Neuronal stem cell (in vitro differentiated cells): ENCODE measurements at regions not wholly inside any gene's neighbourhood (a gene's known extent, or its start where the extent isn't known, plus 50 kb on each side); places are given as distances from the start of the nearest gene placed in this dataset.

Source experiments
- DNase-seq: peaks from one replicate; pipeline ENCODE4 v3.0.0-alpha.2; 2013; ENCODE audit warnings: low spot score
- H2AFZ ChIP-seq: one replicate; pipeline ENCODE4 v1.6.1; 2013; ENCODE audit warnings: mild to moderate bottlenecking, low read length, inconsistent platforms
- H2AK5ac ChIP-seq: 2 replicates; pipeline ENCODE4 v1.6.1; 2013; ENCODE audit warnings: low read depth, mild to moderate bottlenecking, inconsistent platforms, low read length, moderate library complexity, mixed read lengths
- H2BK120ac ChIP-seq: 2 replicates; pipeline ENCODE4 v1.6.1; 2013; ENCODE audit warnings: low read depth, mild to moderate bottlenecking, inconsistent platforms, low read length, moderate library complexity, mixed read lengths
- H2BK12ac ChIP-seq: one replicate; pipeline ENCODE4 v1.6.1; 2013; ENCODE audit warnings: low read length, inconsistent platforms
- H2BK15ac ChIP-seq: 2 replicates; pipeline ENCODE4 v1.6.1; 2013; ENCODE audit warnings: mild to moderate bottlenecking, low read length, inconsistent platforms, mixed read lengths
- H2BK5ac ChIP-seq: one replicate; pipeline ENCODE4 v1.6.1; 2013; ENCODE audit warnings: inconsistent platforms, mild to moderate bottlenecking, low read length, moderate library complexity
- H3K14ac ChIP-seq: one replicate; pipeline ENCODE4 v1.6.1; 2013; ENCODE audit warnings: low read length, inconsistent platforms
- H3K18ac ChIP-seq: 2 replicates; pipeline ENCODE4 v1.6.1; 2013; ENCODE audit warnings: low read length, inconsistent platforms
- H3K23ac ChIP-seq: 2 replicates; pipeline ENCODE4 v1.6.1; 2013; ENCODE audit warnings: low read depth, mild to moderate bottlenecking, mixed read lengths, low read length, inconsistent platforms; ENCODE audit not compliant: poor library complexity
- H3K27ac ChIP-seq: replicated peaks from 3 replicates; pipeline ENCODE4 v1.5.1; 2013; ENCODE audit warnings: low read length, inconsistent platforms
- H3K27me3 ChIP-seq, 3 experiments: 2 replicates each; pipeline ENCODE4 v1.6.1; 2013; ENCODE audit warnings: low read length in 3 of 3, mild to moderate bottlenecking in 2 of 3, inconsistent platforms in 1 of 3, low read depth in 1 of 3, mixed read lengths in 1 of 3, moderate library complexity in 1 of 3; ENCODE audit not compliant: control insufficient read depth in 3 of 3, insufficient read depth in 3 of 3
- H3K36me3 ChIP-seq, 2 donors: replicated peaks in 1 of 2; 2 replicates each; pipeline ENCODE4 v1.6.1; 2013; ENCODE audit warnings: low read length in 2 of 2; ENCODE audit not compliant: control insufficient read depth in 2 of 2, insufficient read depth in 2 of 2
- H3K4ac ChIP-seq: 2 replicates; pipeline ENCODE4 v1.6.1; 2013; ENCODE audit warnings: inconsistent platforms, mild to moderate bottlenecking, low read length, moderate library complexity
- H3K4me1 ChIP-seq, 2 donors: 1 replicate in 1 of 2; 2 replicates in 1 of 2; pipeline ENCODE4 v1.6.1; 2013; ENCODE audit warnings: low read length in 2 of 2, low read depth in 1 of 2; ENCODE audit not compliant: control insufficient read depth in 2 of 2, insufficient read depth in 1 of 2
- H3K4me2 ChIP-seq: one replicate; pipeline ENCODE4 v1.6.1; 2013; ENCODE audit warnings: mild to moderate bottlenecking, low read length, inconsistent platforms; ENCODE audit not compliant: insufficient read depth, poor library complexity, severe bottlenecking
- H3K4me3 ChIP-seq, 2 donors: 2 replicates each; pipeline ENCODE4 v1.5.1; 2013; ENCODE audit warnings: low read length in 2 of 2, mild to moderate bottlenecking in 2 of 2, inconsistent platforms in 1 of 2, moderate library complexity in 1 of 2
- H3K79me1 ChIP-seq: one replicate; pipeline ENCODE4 v1.6.1; 2013; ENCODE audit warnings: low read depth, mild to moderate bottlenecking, inconsistent platforms, low read length, moderate library complexity
- H3K9ac ChIP-seq: one replicate; pipeline ENCODE4 v1.6.1; 2013; ENCODE audit warnings: mild to moderate bottlenecking, low read depth, low read length, inconsistent platforms; ENCODE audit not compliant: poor library complexity
- H3K9me3 ChIP-seq, 2 donors: replicated peaks in 1 of 2; 2 replicates each; pipeline versions ENCODE3 to v1.6.1; 2013; ENCODE audit warnings: low read length in 2 of 2, mild to moderate bottlenecking in 2 of 2, inconsistent platforms in 1 of 2, low read depth in 1 of 2, mixed read lengths in 1 of 2, moderate library complexity in 1 of 2; ENCODE audit not compliant: control insufficient read depth in 2 of 2, insufficient read depth in 1 of 2
- H4K8ac ChIP-seq: one replicate; pipeline ENCODE4 v1.6.1; 2013; ENCODE audit warnings: low read depth, mild to moderate bottlenecking, inconsistent platforms, low read length, moderate library complexity
- H4K91ac ChIP-seq: one replicate; pipeline ENCODE4 v1.6.1; 2013; ENCODE audit warnings: low read length, low read depth, mild to moderate bottlenecking, inconsistent platforms; ENCODE audit not compliant: poor library complexity
- WGBS, 2 donors: extraction: QIAGEN DNeasy Blood & Tissue Kit; methylation state at CpG; one replicate each; pipeline ENCODE4 v1.1.7; 2013; ENCODE audit warnings: missing lambda C conversion rate in 2 of 2, mixed read lengths in 1 of 2; ENCODE audit not compliant: insufficient read length in 2 of 2, insufficient replicate concordance in 1 of 2; ENCODE audit errors: extremely low coverage in 2 of 2; 5-methylcytosine and 5-hydroxymethylcytosine counted together

GRCh38 chr4:155546451-155546850 lies 120.2 kb upstream of the GUCY1A1 start:
- no peak for DNase-seq
- no peak overlapping the region for H3K27ac ChIP-seq
- no peak overlapping the region for H2BK120ac ChIP-seq
- no peak overlapping the region for H2BK5ac ChIP-seq
- no peak overlapping the region for H2BK12ac ChIP-seq
- H3K4me2 ChIP-seq = no peak overlapping the region
- H3K4ac ChIP-seq = no peak overlapping the region
- no peak overlapping the region for H2BK15ac ChIP-seq
- no peak overlapping the region for H2AFZ ChIP-seq
- H2AK5ac ChIP-seq = no peak overlapping the region
- no peak overlapping the region for H3K18ac ChIP-seq
- no peaks in the 10 kb centered on the region for H3K27me3 ChIP-seq
- H4K8ac ChIP-seq = no peak overlapping the region
- peaks cover 0 to 8% of the 10 kb centered on the region in 2 donors for H3K9me3 ChIP-seq
- no peak overlapping the region for H3K9ac ChIP-seq
- no peak overlapping the region for H3K4me3 ChIP-seq
- H3K14ac ChIP-seq = no peak overlapping the region
- H4K91ac ChIP-seq = no peak overlapping the region
- H3K79me1 ChIP-seq = no peaks in the 10 kb centered on the region
- WGBS, 2 donors = no CpG with 5 or more reads among the region's 3 CpGs
- no peak overlapping the region for H3K23ac ChIP-seq
- H3K36me3 ChIP-seq = no peaks in the 10 kb centered on the region
- peaks cover 0 to 2% of the 10 kb centered on the region in 2 donors for H3K4me1 ChIP-seq

DNA sequence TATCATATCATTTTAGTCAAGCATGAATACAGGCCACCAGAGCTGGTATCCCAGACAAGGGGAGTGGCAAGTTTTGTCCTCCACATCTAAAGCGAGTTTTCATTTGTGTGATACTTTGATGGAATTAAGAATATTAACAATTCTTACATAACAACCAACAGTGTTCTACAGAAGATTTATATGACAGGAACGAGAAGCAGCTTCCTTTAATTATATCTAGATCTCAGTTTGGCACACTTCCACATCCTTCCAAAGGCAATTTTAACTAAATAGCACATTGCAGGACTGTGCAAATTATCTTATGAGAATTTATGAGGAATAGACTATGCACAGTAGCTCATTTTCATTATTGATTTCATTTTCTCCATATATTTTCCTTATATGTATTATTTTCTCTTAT lies 121.2 kb upstream of the GUCY1A1 start:
- Histone ChIP-seq H2BK5ac (no peak overlapping the region), H2BK12ac (no peak overlapping the region), H2BK15ac (no peak overlapping the region), H3K79me1 (no peaks in the 10 kb centered on the region), H3K27ac (no peak overlapping the region), H2AK5ac (no peak overlapping the region), H3K36me3 (no peaks in the 10 kb centered on the region), H4K91ac (no peak overlapping the region), H3K4me1 (peaks cover 0 to 2% of the 10 kb centered on the region in 2 donors), H3K4ac (no peak overlapping the region), H3K14ac (no peak overlapping the region), H2AFZ (no peak overlapping the region), H3K4me2 (no peak overlapping the region), H3K23ac (no peak overlapping the region), H3K4me3 (no peak overlapping the region), H3K18ac (no peak overlapping the region), H3K27me3 (no peaks in the 10 kb centered on the region), H3K9me3 (peaks cover 0 to 8% of the 10 kb centered on the region in 2 donors), H3K9ac (no peak overlapping the region), H2BK120ac (no peak overlapping the region), H4K8ac (no peak overlapping the region)
- no CpG with 5 or more reads among the region's 2 CpGs for WGBS, 2 donors
- no peak for DNase-seq

DNA sequence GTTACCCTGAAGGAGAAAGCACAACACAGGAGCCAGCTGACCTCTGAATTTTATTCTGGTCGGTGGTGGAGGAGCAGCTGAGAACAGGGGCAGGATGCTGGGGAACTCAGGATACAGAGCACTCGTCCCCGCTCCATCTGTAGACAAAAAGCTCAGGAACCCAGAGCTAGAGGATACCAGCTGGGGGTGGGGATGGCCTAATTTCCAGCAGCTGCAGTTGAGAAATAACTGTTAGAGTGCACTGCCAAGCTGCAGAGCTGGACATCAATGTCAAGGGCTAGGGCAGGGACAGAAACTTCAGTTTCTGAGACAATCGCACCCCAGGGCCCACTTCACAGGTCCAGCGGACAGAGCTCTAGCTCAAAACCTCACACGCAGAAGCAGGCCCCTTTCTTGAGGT lies 122.1 kb upstream of the GUCY1A1 start:
- Histone ChIP-seq H3K27ac (no peak overlapping the region), H3K27me3 (no peaks in the 10 kb centered on the region), H2BK120ac (no peak overlapping the region), H2BK15ac (no peak overlapping the region), H3K14ac (no peak overlapping the region), H4K91ac (no peak overlapping the region), H2AK5ac (no peak overlapping the region), H3K9ac (no peak overlapping the region), H3K36me3 (no peaks in the 10 kb centered on the region), H2AFZ (no peak overlapping the region), H3K4me3 (no peak overlapping the region), H3K23ac (no peak overlapping the region), H2BK12ac (no peak overlapping the region), H3K4ac (no peak overlapping the region), H3K18ac (no peak overlapping the region), H3K9me3 (peaks cover 0 to 8% of the 10 kb centered on the region in 2 donors), H3K4me1 (peaks cover 0 to 2% of the 10 kb centered on the region in 2 donors), H4K8ac (no peak overlapping the region), H3K79me1 (no peaks in the 10 kb centered on the region), H2BK5ac (no peak overlapping the region), H3K4me2 (no peak overlapping the region)
- no CpG with 5 or more reads among the region's 6 CpGs for WGBS, 2 donors
- no peak for DNase-seq

DNA sequence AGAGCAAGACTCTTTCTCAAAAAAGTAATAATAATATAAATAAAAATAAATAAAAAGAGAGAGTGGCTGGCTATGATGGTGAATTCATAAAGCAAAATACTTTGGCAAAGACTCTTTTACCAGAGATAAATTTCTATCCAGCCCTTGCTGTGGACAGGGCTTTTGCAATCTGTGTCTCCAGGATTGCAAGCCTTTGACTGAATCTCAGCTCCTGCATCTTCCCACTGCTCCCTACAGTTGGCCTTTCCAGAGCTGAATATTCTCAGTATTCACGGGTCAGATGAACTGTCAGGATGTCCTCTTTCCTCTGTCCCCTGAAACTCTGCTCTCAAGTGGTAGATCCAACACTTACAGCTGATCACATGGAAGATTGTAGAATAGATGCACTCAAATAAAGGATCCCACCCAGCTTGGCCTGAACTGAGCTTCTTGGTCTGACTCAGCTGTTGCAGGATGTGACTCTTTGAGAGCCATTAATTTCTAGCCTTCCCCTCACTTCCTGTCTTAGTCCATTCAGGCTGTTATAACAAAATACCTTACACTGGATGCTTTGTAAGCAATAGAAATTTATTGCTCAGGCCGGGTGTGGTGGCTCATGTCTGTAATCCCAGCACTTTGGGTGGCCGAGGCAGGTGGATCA lies 123.4 kb upstream of the GUCY1A1 start:
- H2AFZ ChIP-seq = no peak overlapping the region
- no CpG with 5 or more reads among the region's 3 CpGs for WGBS, 2 donors
- H3K4ac ChIP-seq = no peak overlapping the region
- no peak for DNase-seq
- H4K91ac ChIP-seq = no peak overlapping the region
- no peak overlapping the region for H3K18ac ChIP-seq
- peaks cover 0 to under 1% of the 10 kb centered on the region in 2 donors for H3K4me1 ChIP-seq
- H2BK12ac ChIP-seq = no peak overlapping the region
- no peak overlapping the region for H2AK5ac ChIP-seq
- H3K14ac ChIP-seq = no peak overlapping the region
- H3K9ac ChIP-seq = no peak overlapping the region
- H3K79me1 ChIP-seq = no peaks in the 10 kb centered on the region
- no peak overlapping the region for H2BK120ac ChIP-seq
- peaks cover 0 to 8% of the 10 kb centered on the region in 2 donors for H3K9me3 ChIP-seq
- H3K23ac ChIP-seq = no peak overlapping the region
- H4K8ac ChIP-seq = no peak overlapping the region
- H3K4me2 ChIP-seq = no peak overlapping the region
- H2BK5ac ChIP-seq = no peak overlapping the region
- no peak overlapping the region for H3K27ac ChIP-seq
- H3K36me3 ChIP-seq = no peaks in the 10 kb centered on the region
- H3K4me3 ChIP-seq = no peak overlapping the region
- no peaks in the 10 kb centered on the region for H3K27me3 ChIP-seq
- no peak overlapping the region for H2BK15ac ChIP-seq
